ENCODE measurements at regions not wholly inside any gene's neighbourhood (a gene's known extent, or its start where the extent isn't known, plus 50 kb on each side); places are given as distances from the start of the nearest gene placed in this dataset.

GRCh38 chr16:55938126-55938525 lies 63.0 kb upstream of the CES5A start:
- Histone ChIP-seq H3K27me3 (ENCODE audit: control insufficient read depth, low read length) (no peaks in the 10 kb centered on the region), H3K4me2 (ENCODE audit: low read length) (no peak overlapping the region), H3F3A (ENCODE audit: control insufficient read depth, insufficient read depth) (no peaks in the 10 kb centered on the region), H3K27ac (ENCODE audit: low read depth, low read length) (no peak overlapping the region), H3K9me2 (replicated peaks; ENCODE audit: control insufficient read depth, low read length) (no peaks in the 10 kb centered on the region), H3K9me3 (ENCODE audit: control insufficient read depth, insufficient read depth, low read length) (no peaks in the 10 kb centered on the region; the same call in 1 of the 2 replicates), H4K20me1 (ENCODE audit: control insufficient read depth, insufficient read depth, low read depth, low read length) (no peaks in the 10 kb centered on the region), H3K79me2 (ENCODE audit: control insufficient read depth, low read length) (no peaks in the 10 kb centered on the region), H3K36me3 (ENCODE audit: control insufficient read depth, low read length) (no peaks in the 10 kb centered on the region), H3K4me1 (ENCODE audit: control insufficient read depth, low read length) (no peaks in the 10 kb centered on the region), H3K4me3 (ENCODE audit: low read length) (no peak overlapping the region)
- TF ChIP-seq EZH2phosphoT487 (IDR thresholded peaks at IDR 0.05; ENCODE audit: borderline replicate concordance, low read length) (no peak), CTCF (IDR thresholded peaks at IDR 0.05; ENCODE audit: low read depth, low read length, poor library complexity, severe bottlenecking) (no peak)

- Histone ChIP-seq H3K79me2 (ENCODE audit: control insufficient read depth, low read length) (no peaks in the 10 kb centered on the region), H3K4me3 (ENCODE audit: low read length) (no peak overlapping the region), H4K20me1 (ENCODE audit: control insufficient read depth, insufficient read depth, low read depth, low read length) (no peaks in the 10 kb centered on the region), H3K27me3 (ENCODE audit: control insufficient read depth, low read length) (no peaks in the 10 kb centered on the region), H3K27ac (ENCODE audit: low read depth, low read length) (no peak overlapping the region), H3K36me3 (ENCODE audit: control insufficient read depth, low read length) (no peaks in the 10 kb centered on the region), H3K9me3 (ENCODE audit: control insufficient read depth, insufficient read depth, low read length) (no peaks in the 10 kb centered on the region; the same call in 1 of the 2 replicates), H3K4me2 (ENCODE audit: low read length) (no peak overlapping the region), H3F3A (ENCODE audit: control insufficient read depth, insufficient read depth) (no peaks in the 10 kb centered on the region), H3K9me2 (replicated peaks; ENCODE audit: control insufficient read depth, low read length) (no peaks in the 10 kb centered on the region), H3K4me1 (ENCODE audit: control insufficient read depth, low read length) (no peaks in the 10 kb centered on the region)
- TF ChIP-seq CTCF (IDR thresholded peaks at IDR 0.05; ENCODE audit: low read depth, low read length, poor library complexity, severe bottlenecking) (no peak), EZH2phosphoT487 (IDR thresholded peaks at IDR 0.05; ENCODE audit: borderline replicate concordance, low read length) (no peak)
These were observed 57.9 kb upstream of the CES5A start for GRCh38 chr16:55933038-55933437.

- TF ChIP-seq CTCF (IDR thresholded peaks at IDR 0.05; ENCODE audit: low read depth, low read length, poor library complexity, severe bottlenecking) (no peak), EZH2phosphoT487 (IDR thresholded peaks at IDR 0.05; ENCODE audit: borderline replicate concordance, low read length) (no peak)
- H3K9me2 ChIP-seq (replicated peaks; ENCODE audit: control insufficient read depth, low read length), result no peaks in the 10 kb centered on the region
These were observed 54.9 kb upstream of the CES5A start for GRCh38 chr16:55930036-55930435.

More at GRCh38 chr16:55930036-55930435, 54.9 kb upstream of the CES5A start:
- H3K27me3 ChIP-seq (ENCODE audit: control insufficient read depth, low read length), result no peaks in the 10 kb centered on the region
- H3K4me3 ChIP-seq (ENCODE audit: low read length), result no peak overlapping the region
- no peak overlapping the region for H3K4me2 ChIP-seq (ENCODE audit: low read length)
- H3F3A ChIP-seq (ENCODE audit: control insufficient read depth, insufficient read depth), result no peaks in the 10 kb centered on the region
- no peaks in the 10 kb centered on the region; the same call in 1 of the 2 replicates for H3K9me3 ChIP-seq (ENCODE audit: control insufficient read depth, insufficient read depth, low read length)
- no peaks in the 10 kb centered on the region for H4K20me1 ChIP-seq (ENCODE audit: control insufficient read depth, insufficient read depth, low read depth, low read length)
- H3K4me1 ChIP-seq (ENCODE audit: control insufficient read depth, low read length), result no peaks in the 10 kb centered on the region
- H3K79me2 ChIP-seq (ENCODE audit: control insufficient read depth, low read length), result no peaks in the 10 kb centered on the region
- H3K27ac ChIP-seq (ENCODE audit: low read depth, low read length), result no peak overlapping the region
- no peaks in the 10 kb centered on the region for H3K36me3 ChIP-seq (ENCODE audit: control insufficient read depth, low read length)
